GM04503 (cell line): ENCODE measurements at regions not wholly inside any gene's neighbourhood (a gene's known extent, or its start where the extent isn't known, plus 50 kb on each side); places are given as distances from the start of the nearest gene placed in this dataset.

Experiments used
- DNase-seq: peaks from one replicate; pipeline ENCODE4 v3.0.0-alpha.2; 2012; ENCODE audit warnings: low read depth

GRCh38 chr5:81914696-81915095 is 57.1 kb upstream of the ATG10 start:
- DNase-seq: no peak

DNA sequence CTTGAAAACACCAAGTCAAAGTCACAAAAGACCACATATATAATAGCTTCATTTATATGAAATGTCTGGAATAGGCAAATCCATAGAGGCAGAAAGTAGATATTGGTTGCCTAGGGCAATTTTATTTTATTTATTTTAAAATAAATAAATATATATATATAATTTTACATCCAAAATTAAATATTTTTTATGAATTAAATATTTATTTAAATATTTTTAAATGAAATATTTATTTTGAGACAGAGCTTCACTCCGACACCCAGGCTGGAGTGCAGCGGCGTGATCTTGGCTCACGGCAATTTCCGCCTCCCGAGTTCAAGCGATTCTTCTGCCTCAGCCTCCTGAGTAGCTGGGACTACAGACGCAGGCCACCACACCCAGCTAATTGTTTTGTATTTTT is 58.9 kb upstream of the ATG10 start:
- no peak for DNase-seq

GRCh38 chr5:81909677-81910076 is 62.1 kb upstream of the ATG10 start:
- DNase-seq: no peak

- DNase-seq: no peak
Measured at GRCh38 chr5:81908771-81909170, 63.1 kb upstream of the ATG10 start.

- DNase-seq: no peak
Measured at GRCh38 chr5:81908044-81908443, 63.8 kb upstream of the ATG10 start.

DNA sequence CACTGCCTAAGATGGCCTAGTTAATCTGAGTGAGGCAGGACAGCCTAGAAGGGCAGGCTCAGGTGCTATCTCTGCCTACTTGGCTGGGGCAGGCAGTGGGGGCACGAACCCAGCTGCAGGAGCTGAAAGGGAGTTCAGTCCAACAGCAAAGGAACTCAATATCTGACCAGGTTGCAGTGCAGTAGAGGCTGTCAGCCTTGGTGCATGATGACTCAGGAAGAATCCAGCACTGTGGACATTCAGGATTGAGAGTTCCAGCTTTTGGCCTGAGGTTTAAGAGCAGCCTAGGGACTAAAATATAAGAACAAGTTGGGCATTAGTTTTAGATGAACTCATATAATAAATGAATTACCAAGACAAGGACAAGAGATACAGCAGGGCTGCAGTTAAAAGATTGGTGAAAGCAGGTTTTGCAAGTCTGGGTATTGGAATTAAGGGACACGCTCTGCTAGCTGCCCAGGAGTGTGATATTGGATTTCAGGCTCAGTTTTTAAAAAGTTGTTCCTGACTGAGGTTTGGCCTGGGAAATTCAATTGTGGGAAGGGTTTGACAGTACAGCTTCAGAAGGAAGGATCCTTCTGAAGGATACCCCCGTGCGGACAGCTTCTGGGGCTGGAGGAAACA is 64.7 kb upstream of the ATG10 start:
- no peak for DNase-seq

- no peak for DNase-seq
Measured at GRCh38 chr5:81906086-81906485, 65.7 kb upstream of the ATG10 start.

DNA sequence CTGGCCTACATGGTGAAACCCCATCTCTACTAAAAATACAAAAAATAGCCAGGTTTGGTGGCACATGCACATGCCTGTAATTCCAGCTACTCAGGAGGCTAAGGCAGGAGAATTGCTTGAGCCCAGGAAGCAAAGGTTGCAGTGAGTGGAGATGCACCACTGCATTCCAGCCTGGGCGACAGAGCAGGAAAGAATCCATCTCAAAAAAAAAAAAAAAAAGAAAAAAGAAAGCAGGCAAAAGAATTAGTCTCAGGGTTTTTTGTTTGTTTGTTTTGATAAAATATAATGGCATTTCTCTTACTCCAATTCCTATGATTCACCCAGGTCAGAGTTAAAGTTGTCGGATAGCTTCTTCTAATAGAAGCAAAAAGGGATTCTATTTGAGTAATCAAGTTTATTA is 67.0 kb upstream of the ATG10 start:
- DNase-seq: no peak

DNA sequence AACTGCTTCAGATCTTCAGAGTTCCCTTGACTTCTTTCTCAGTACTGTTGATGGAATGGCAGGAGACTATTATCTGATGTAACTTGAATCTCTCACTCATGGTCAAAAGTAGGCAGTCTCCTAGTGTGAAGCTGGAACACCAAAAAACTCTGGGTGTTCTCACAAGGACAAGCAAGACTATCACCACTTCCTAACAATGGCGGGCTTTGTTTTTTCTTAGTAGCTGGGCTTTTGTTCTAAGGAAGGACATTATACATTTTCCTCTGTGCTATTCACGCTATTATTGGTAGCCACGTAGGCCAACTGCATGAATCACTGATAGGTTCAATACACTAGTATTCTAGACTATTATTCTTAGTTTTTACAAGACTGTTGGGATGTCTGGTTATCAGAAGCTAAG is 67.7 kb upstream of the ATG10 start:
- DNase-seq: no peak

DNA sequence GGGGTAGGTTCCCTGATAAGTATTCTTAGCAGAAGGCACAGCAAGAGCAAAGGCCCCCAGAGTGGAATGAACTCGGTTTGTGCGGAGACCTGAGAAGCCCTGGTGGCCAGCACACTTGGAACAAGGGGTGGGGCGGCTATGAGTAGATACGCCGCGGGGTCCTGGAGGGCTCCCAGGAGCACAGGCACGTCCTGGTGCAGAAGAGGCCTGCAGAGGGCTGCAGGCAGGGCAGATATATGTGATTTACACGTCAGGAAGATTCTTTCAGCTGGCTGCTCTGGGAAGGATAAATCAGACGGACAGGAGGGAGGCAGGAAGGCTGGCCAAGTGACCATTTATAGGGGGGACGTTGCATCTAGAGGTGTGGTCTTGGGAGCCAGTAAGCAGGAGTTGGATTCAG is 70.2 kb upstream of the ATG10 start:
- no peak for DNase-seq

DNA sequence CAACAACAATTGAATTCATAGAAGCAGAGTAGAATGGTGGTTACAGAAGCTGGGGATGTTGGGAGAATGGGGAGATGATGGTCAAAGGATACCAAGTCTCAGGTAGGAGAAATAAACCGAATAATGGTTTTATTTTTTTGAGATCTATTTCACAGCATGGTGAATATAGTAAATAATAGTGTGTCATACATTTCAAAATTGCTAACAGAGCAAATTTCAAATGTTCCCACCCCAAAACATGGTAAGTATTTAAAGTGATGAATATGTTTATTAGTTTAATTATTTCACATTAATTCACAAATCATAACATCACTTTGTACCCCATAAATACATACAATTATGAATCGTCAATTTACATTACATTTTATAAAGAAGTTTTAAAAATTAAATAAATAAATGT is 72.7 kb upstream of the ATG10 start:
- DNase-seq: no peak

GRCh38 chr5:81898403-81898802 is 73.4 kb upstream of the ATG10 start:
- DNase-seq: no peak

- DNase-seq: no peak
Measured at GRCh38 chr5:81896764-81897163, 75.1 kb upstream of the ATG10 start.

GRCh38 chr5:81895307-81895706 is 76.5 kb upstream of the ATG10 start:
- no peak for DNase-seq

DNA sequence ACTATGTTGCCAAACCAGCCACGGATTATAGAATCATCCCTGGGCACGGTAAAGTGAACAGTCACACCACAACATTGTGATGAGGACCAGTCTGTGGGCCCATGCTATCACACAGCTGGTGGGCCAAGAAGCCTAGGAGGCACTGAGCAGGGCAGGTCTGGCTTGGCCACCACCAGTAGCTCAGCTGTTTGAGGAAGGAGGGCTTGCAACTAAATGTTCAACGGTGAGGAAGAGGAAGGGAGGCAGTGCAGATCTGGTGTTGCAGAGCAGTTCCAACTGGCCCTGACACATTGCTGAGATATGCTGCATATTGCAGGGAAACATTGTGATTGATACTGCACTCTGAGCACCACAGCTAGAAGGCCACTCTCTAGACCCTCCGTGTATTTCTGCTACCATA is 77.9 kb upstream of the ATG10 start:
- no peak for DNase-seq

- no peak for DNase-seq
Measured at GRCh38 chr5:81884871-81885270, 87.0 kb upstream of the ATG10 start.

DNA sequence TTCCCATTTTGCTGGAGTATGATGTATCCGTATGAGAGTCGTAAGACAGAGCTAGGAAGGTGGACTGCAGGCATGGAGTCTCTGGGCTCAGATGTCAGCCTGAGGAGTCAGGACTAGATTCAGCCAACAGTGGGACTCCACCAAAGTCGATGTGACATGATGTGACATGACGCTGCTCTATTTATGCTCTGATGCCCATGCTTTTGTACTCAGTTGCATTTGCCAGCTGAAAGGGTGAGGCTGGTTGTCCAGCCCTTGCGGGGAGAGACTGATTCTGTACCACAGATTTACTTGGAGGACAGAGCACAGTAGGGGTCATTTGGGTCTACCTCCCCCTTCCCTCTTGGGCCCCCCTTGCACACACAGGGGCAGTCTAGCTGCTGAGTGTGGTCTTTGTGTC is 88.5 kb upstream of the ATG10 start:
- DNase-seq: no peak

GRCh38 chr5:81881595-81881994 is 90.2 kb upstream of the ATG10 start:
- DNase-seq: no peak

DNA sequence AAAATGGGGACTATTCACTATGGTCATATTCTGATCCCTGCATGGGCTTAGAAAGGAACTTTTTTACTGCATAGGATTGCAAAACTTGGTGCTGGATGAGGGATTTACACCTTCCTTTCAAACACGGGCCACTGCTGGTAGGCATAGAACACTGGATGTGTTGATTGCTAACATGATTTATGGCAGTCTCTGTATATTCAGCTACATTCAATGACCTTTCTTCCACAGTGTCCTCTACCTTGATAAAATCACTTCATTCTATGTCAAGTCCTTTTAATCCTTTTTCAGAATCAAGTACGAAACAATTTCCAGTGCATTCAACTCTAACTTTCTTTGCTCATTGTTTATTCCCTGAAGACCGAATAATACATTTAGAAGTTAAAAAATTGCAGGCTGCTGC is 91.9 kb upstream of the ATG10 start:
- DNase-seq: no peak

DNA sequence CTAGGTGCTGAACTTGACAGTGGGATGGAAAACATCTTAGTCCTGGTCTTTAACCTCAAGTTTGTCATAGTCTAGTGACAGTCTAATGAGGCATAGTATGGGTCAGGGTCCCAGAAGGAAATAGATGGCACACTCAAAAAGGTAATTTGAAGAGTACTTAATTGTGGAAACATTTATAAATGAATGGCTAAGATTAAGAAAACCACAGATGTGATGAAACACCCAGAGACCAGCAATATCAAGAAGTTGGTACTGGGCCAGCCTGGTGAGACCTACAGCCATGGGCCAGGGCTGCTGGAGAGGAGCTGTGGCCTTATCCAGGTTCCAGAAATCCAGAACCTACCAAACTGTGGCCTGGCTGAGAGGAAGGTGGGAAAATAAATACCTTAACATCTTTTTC is 93.5 kb upstream of the ATG10 start:
- DNase-seq: no peak

DNA sequence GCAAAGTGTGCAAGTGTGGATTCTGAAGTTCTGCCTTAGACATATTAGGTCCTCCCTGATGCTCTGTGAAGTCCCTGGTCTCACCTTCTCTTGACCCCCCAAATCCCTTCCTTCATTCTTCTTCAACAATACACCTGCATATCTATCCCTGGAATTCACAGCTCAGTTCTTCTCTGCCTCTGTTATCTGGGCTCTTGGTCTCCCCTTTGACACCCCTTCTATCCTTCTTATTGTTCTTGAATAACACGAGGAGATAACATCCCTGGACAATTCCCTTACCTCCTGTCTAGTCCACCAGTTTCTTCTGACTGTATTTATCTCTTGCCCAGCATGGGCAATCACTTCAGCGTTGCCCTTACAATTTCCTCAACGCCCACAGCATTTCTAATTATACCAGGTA is 104.8 kb upstream of the ATG10 start:
- no peak for DNase-seq

DNA sequence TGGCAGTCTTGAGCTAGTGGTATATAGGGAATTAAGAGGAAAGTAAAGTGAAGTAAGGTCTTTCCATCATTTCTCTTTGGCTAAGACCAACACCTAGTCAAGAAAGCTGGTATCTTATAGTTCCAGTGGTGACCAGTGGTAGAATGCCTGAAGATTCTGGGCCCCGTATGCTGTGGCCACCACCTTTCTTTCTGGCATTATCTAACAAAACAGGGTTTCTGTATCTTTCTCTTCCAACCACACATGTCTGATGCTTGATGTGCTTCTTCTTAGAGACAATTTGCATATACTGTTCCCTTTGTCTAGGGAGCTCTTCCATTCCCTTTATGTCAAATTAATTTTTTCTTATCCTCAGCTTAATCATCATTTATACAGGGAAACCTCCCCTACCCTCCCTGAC is 109.9 kb upstream of the SSBP2 start:
- DNase-seq: no peak

GRCh38 chr5:81859624-81860023 is 108.7 kb upstream of the SSBP2 start:
- DNase-seq: no peak

- DNase-seq: no peak
Measured at GRCh38 chr5:81856948-81857928, 106.3 kb upstream of the SSBP2 start.
